ENCODE measurements at regions not wholly inside any gene's neighbourhood (a gene's known extent, or its start where the extent isn't known, plus 50 kb on each side); places are given as distances from the start of the nearest gene placed in this dataset.
"Not testable (repeated sequence)": the region's sequence is repeated elsewhere in the genome, so short reads cannot be mapped to it uniquely, and the experiment has no call there.

- DNase-seq (ENCODE audit: low read depth in 2 of 2), result no peak
Observed at GRCh38 chr2:67904966-67905365, 157.8 kb downstream of the C1D start.

DNA sequence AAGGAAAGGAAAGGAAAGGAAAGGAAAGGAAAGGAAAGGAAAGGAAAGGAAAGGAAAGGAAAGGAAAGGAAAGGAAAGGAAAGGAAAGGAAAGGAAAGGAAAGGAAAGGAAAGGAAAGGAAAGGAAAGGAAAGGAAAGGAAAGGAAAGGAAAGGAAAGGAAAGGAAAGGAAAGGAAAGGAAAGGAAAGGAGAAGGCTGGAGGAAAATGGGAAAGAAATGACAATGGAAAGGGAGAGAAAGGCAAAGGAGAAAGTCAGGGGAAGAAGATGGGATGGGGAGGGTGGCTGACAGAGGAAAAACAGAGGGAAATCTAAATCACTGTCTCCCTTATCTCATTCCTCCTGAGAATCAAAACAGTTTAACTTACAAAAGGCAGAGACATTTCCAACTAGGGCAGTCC, 156.3 kb downstream of the C1D start:
- DNase-seq (ENCODE audit: low read depth in 2 of 2), result not testable (repeated sequence)

DNA sequence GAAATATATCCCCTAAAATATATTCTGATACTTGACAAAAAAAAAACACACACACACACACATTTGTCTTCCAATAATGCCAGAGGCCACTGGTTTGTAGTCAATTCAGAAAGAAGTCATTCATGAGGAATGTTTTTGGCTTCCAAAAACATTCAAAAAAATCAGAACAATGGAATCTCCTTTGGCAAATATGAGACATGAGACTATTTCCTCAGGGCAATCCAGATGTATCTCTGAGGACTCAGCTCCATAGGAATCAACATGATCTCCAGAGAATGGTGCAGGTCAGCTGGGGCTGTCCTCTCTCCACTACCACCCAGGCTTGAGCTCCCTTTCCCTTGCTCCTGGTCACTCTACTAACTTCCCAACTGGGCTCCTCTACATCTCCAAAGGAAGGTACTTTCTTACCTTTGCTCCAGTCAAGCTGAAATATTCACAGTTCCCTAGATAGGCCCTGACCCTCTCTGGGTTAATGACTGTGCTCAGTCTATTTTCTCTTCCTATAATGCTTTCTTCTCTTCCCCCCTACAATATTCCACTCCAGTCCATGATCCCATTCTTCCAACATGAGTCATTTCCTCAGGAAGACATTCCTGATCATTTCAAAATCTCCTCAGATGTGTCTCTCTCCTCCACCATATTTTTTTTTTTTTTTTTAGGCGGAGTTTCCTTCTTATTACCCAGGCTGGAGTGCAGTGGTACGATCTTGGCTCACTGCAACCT, 145.3 kb downstream of the C1D start:
- DNase-seq (ENCODE audit: low read depth in 2 of 2), result no peak

- DNase-seq (ENCODE audit: low read depth in 2 of 2), result no peak
Observed at GRCh38 chr2:67918471-67918870, 144.3 kb downstream of the C1D start.

- DNase-seq (ENCODE audit: low read depth in 2 of 2), result no peak
Observed at GRCh38 chr2:67919490-67919889, 143.3 kb downstream of the C1D start.

DNA sequence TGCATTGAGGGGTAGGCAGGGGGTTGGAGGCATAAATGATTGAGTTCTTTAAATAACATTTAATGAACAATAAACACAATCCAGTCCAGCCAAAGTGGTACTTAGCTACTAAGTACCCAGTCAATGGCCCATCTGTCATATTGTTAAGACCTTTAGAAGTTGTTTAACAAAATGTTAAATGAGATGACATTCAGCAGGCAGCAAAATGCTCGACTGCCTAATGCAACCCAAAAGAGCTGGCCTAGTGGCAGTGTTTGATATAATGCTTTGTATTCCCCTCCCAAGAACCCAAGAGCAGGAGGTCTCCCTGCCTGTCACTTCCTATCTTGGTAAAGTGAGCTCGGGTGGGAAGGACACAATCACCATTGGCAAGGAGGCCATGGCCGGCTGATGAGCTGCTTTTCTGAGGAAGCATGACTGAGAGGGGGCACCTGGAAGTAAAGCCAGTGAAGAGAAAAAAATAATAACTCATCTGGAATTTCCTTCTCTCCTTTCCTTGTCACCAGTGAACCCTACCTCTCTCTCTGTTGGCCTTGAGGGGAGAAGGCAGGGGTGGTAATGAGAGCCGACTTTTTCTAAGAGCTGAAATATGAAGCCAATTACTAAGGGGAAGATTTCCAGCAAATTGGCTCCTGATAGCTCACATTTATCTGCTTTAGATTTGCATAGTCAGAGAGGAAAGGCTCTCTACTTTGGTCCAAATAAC, 140.6 kb downstream of the C1D start:
- no peak for DNase-seq (ENCODE audit: low read depth in 2 of 2)

DNA sequence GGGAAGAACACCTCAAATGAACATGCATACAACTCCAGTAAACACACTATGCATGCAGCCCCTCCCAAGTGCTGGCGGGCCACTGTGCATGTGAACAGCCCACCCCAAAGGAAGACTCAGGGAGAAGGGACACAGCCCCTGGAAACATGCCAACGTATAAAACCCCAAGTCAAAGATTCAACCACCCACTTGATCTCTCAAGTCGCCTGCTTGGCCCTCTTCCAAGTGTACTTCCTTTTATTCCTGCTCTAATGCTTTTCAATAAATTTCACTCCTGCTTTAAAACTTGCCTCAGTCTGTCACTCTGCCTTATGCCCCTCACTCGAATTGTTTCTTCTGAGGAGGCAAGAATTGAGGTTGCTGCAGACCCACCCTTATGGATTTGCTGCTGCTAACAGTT, 139.1 kb downstream of the C1D start:
- no peak for DNase-seq (ENCODE audit: low read depth in 2 of 2)

- no peak for DNase-seq (ENCODE audit: low read depth in 2 of 2)
Observed at GRCh38 chr2:67927501-67927900, 135.3 kb downstream of the C1D start.

DNA sequence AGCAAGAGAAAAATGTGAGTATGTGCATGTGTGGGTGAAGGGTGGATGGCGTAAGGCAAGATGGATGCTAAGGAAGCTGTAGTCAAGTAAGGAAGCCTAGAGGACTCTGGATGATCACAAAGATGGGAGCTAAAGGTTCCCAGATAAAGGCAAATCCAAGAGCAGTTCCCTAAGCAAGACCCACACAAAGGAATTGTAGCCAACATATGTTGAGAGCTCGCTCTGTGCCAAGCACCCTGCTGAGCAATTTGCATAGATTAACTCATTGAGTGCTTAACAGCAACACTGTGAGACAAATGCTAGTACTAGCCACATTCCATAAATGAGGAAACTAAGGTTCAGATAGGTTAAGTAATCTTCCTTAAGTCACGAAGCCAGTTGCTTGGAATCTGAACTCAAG, 132.6 kb downstream of the C1D start:
- DNase-seq (ENCODE audit: low read depth in 2 of 2), result no peak

DNA sequence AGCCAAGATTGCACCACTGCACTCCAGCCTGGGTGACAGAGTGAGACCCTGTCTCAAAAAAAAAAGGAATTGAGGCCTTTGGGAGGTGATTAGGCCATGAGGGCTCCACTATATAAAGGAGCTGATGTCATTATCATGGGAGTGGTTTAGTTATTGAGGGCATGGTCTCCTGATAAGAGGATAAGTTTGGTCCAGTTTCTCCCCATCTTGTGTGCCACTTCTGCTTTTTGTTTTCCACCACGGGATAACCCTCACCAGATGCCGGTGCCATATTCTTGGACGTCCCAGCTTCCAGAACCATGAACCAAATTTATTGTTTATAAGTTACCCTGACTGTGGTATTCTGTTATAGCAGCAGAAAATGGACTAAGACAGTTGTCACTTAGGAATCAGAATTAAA, 125.8 kb downstream of the C1D start:
- no peak for DNase-seq (ENCODE audit: low read depth in 2 of 2)

DNA sequence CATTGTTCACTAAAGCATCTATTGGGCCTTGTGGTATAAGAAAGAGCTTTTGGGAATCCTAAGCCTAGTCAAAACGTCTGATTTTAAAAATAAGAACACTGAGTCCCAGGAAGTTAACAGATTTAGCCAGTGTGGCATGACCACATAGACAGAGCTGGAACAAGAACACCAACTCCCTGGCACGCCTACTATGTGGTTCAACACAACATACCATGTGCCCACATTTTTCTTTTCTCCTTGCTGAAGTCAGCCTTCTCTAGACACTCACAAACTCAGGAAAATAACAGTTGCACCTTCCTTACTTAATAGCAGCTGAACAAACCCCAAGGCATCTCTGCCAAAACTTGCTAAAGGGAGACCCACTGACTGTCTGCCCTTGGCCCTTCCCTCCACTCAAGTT, 124.8 kb downstream of the C1D start:
- no peak for DNase-seq (ENCODE audit: low read depth in 2 of 2)

GRCh38 chr2:67945056-67945455, 117.7 kb downstream of the C1D start:
- no peak for DNase-seq (ENCODE audit: low read depth in 2 of 2)

DNA sequence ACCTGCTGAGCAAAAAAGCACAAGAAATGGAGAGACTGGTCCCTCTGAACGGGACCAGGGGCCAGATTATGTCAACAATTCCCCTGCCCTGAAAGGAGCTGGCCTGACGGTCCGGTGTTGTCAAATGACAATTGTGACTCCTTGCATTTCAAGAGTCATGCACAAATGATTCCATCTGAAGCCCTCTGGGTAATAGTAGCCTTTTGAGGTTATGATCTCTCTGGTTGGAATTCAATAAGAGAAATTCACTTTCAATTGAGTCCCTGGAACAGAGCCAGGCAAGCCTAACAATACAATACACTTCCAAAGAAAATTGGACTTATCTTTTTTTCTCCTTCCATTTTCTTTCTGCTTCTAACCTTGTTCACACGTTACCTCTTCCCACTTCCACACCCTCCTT, 116.9 kb downstream of the C1D start:
- DNase-seq (ENCODE audit: low read depth in 2 of 2), result no peak

GRCh38 chr2:67948057-67948456, 114.7 kb downstream of the C1D start:
- no peak for DNase-seq (ENCODE audit: low read depth in 2 of 2)

- no peak for DNase-seq (ENCODE audit: low read depth in 2 of 2)
Observed at GRCh38 chr2:67948506-67948905, 114.3 kb downstream of the C1D start.

GRCh38 chr2:67950018-67950417, 112.8 kb downstream of the C1D start:
- no peak for DNase-seq (ENCODE audit: low read depth in 2 of 2)

- DNase-seq (ENCODE audit: low read depth in 2 of 2), result no peak
Observed at GRCh38 chr2:67950919-67951318, 111.9 kb downstream of the C1D start.

GRCh38 chr2:67952066-67952465, 110.7 kb downstream of the C1D start:
- DNase-seq (ENCODE audit: low read depth in 2 of 2), result no peak

GRCh38 chr2:67954093-67954748, 108.6 kb downstream of the C1D start:
- DNase-seq (ENCODE audit: low read depth in 2 of 2), result no peak

DNA sequence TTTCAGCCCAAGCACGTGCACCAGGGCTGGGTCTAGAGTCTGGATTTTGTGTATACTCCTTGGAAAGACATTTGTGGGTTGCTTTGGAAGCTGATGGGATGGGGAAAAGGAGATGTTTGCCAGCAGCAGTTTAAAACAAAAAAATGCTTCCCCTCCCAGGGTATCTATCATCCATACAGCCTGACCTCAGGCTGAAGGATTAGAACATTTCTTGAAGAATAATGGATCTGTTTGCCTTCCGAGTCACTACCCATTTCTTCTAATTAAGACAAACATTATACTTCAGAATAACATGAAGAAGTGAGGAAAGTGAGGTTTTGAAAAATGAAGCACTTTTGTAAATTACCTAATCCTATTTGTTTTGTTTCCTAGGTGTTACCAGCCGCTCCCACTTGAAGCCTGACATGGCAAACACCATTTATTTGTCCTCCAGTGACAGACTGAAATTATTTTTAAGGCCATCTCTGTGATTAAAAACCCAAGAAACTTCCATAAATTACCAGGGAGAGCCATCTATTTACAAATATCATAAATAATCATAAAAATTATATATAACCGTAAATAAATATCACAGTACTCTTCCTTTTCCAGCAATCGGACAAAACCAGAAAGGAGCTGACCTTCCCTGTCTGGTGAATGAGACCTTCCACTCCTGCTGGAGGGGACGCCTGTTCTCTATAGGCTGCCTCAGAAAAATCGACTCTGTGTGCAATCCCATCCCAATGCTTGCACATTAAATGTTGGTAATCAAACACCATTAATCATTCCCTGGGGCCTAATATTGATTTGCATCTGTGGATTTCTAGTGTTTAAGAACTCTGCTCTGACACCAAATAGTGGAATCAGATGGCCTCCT, 106.8 kb downstream of the C1D start:
- no peak for DNase-seq (ENCODE audit: low read depth in 2 of 2)

GRCh38 chr2:67965246-67965645, 97.6 kb downstream of the C1D start:
- DNase-seq (ENCODE audit: low read depth in 2 of 2), result no peak

- DNase-seq (ENCODE audit: low read depth in 2 of 2), result no peak
Observed at GRCh38 chr2:67970071-67970470, 92.7 kb downstream of the C1D start.

Data from stimulated activated CD4-positive, alpha-beta T cell treated with anti-CD3 and anti-CD28 coated beads, Interleukin-12 subunit alpha, Interleukin-12 subunit beta, amount 100 ng/mL, for 24 hours (primary cell).